HG03571 (cell line): ENCODE measurements at regions not wholly inside any gene's neighbourhood (a gene's known extent, or its start where the extent isn't known, plus 50 kb on each side); places are given as distances from the start of the nearest gene placed in this dataset.
"Not testable (repeated sequence)": the region's sequence is repeated elsewhere in the genome, so short reads cannot be mapped to it uniquely, and the experiment has no call there.

Source experiments
- ATAC-seq: cut with Tn5 transposase; IDR thresholded peaks from one replicate; pipeline ENCODE4 v1.9.1; 2021; ENCODE audit not compliant: unreplicated experiment

- no peak for ATAC-seq
These were observed 340.5 kb upstream of the SYNCRIP start for GRCh38 chr6:85983032-85983659.

- ATAC-seq = no peak
These were observed 335.0 kb upstream of the SYNCRIP start for GRCh38 chr6:85977661-85978060.

- ATAC-seq = peak; percentile 61
These were observed 333.3 kb upstream of the SYNCRIP start for GRCh38 chr6:85975957-85976356.

- no peak for ATAC-seq
These were observed 328.6 kb upstream of the SYNCRIP start for GRCh38 chr6:85971238-85971637.

GRCh38 chr6:85966828-85967227, 324.1 kb upstream of the SYNCRIP start:
- no peak for ATAC-seq

- no peak for ATAC-seq
These were observed 319.1 kb upstream of the SYNCRIP start for GRCh38 chr6:85961746-85962145.

GRCh38 chr6:85961125-85961524, 318.4 kb upstream of the SYNCRIP start:
- no peak for ATAC-seq

- no peak for ATAC-seq
These were observed 305.8 kb upstream of the SYNCRIP start for GRCh38 chr6:85948481-85948880.

- ATAC-seq = no peak
These were observed 302.9 kb upstream of the SYNCRIP start for GRCh38 chr6:85945459-85946185.

- no peak for ATAC-seq
These were observed 302.1 kb upstream of the SYNCRIP start for GRCh38 chr6:85944776-85945175.

- peak; percentile 44 for ATAC-seq
These were observed 300.2 kb upstream of the SYNCRIP start for GRCh38 chr6:85942844-85943243.

GRCh38 chr6:85936916-85937315, 294.2 kb upstream of the SYNCRIP start:
- ATAC-seq = no peak

GRCh38 chr6:85923013-85923430, 280.3 kb upstream of the SYNCRIP start:
- ATAC-seq = peak; percentile 92

GRCh38 chr6:85920782-85921181, 278.1 kb upstream of the SYNCRIP start:
- ATAC-seq = no peak

GRCh38 chr6:85917522-85917921, 274.8 kb upstream of the SYNCRIP start:
- no peak for ATAC-seq

- ATAC-seq = no peak
These were observed 270.3 kb upstream of the SYNCRIP start for GRCh38 chr6:85913001-85913400.

- no peak for ATAC-seq
These were observed 269.9 kb upstream of the SYNCRIP start for GRCh38 chr6:85912582-85912981.

GRCh38 chr6:85911067-85911466, 268.4 kb upstream of the SYNCRIP start:
- ATAC-seq = no peak

GRCh38 chr6:85908120-85908519, 265.4 kb upstream of the SYNCRIP start:
- not testable (repeated sequence) for ATAC-seq

- no peak for ATAC-seq
These were observed 249.7 kb upstream of the SYNCRIP start for GRCh38 chr6:85892346-85892745.

GRCh38 chr6:85887461-85887860, 244.8 kb upstream of the SYNCRIP start:
- no peak for ATAC-seq

- ATAC-seq = no peak
These were observed 226.0 kb upstream of the SYNCRIP start for GRCh38 chr6:85868685-85869084.

- ATAC-seq = no peak
These were observed 224.9 kb upstream of the SYNCRIP start for GRCh38 chr6:85867595-85867994.
